ENCODE measurements at regions not wholly inside any gene's neighbourhood (a gene's known extent, or its start where the extent isn't known, plus 50 kb on each side); places are given as distances from the start of the nearest gene placed in this dataset.

- DNase-seq (ENCODE audit: low spot score): no peak
Measured at GRCh38 chr12:97093187-97093683, 186.2 kb downstream of the NEDD1 start.

GRCh38 chr12:97097734-97098133 lies 190.7 kb downstream of the NEDD1 start:
- DNase-seq (ENCODE audit: low spot score): no peak

GRCh38 chr12:97109441-97109840 lies 202.4 kb downstream of the NEDD1 start:
- no peak for DNase-seq (ENCODE audit: low spot score)

GRCh38 chr12:97112136-97112535 lies 205.1 kb downstream of the NEDD1 start:
- DNase-seq (ENCODE audit: low spot score): no peak

- no peak for DNase-seq (ENCODE audit: low spot score)
Measured at GRCh38 chr12:97118796-97119375, 211.8 kb downstream of the NEDD1 start.

GRCh38 chr12:97127061-97127460 lies 220.0 kb downstream of the NEDD1 start:
- DNase-seq (ENCODE audit: low spot score): no peak

GRCh38 chr12:97131220-97131981 lies 224.3 kb downstream of the NEDD1 start:
- no peak for DNase-seq (ENCODE audit: low spot score)

GRCh38 chr12:97132270-97132669 lies 225.2 kb downstream of the NEDD1 start:
- no peak for DNase-seq (ENCODE audit: low spot score)

GRCh38 chr12:97134495-97134894 lies 227.4 kb downstream of the NEDD1 start:
- no peak for DNase-seq (ENCODE audit: low spot score)

GRCh38 chr12:97140355-97140754 lies 233.3 kb downstream of the NEDD1 start:
- DNase-seq (ENCODE audit: low spot score): no peak

- DNase-seq (ENCODE audit: low spot score): no peak
Measured at GRCh38 chr12:97142737-97143410, 235.8 kb downstream of the NEDD1 start.

GRCh38 chr12:97148941-97149559 lies 242.0 kb downstream of the NEDD1 start:
- no peak for DNase-seq (ENCODE audit: low spot score)

GRCh38 chr12:97151481-97151880 lies 244.4 kb downstream of the NEDD1 start:
- no peak for DNase-seq (ENCODE audit: low spot score)

- DNase-seq (ENCODE audit: low spot score): no peak
Measured at GRCh38 chr12:97159377-97159776, 252.3 kb downstream of the NEDD1 start.

GRCh38 chr12:97160277-97160676 lies 253.2 kb downstream of the NEDD1 start:
- DNase-seq (ENCODE audit: low spot score): no peak

- no peak for DNase-seq (ENCODE audit: low spot score)
Measured at GRCh38 chr12:97162173-97162572, 255.1 kb downstream of the NEDD1 start.

GRCh38 chr12:97164936-97165335 lies 257.9 kb downstream of the NEDD1 start:
- no peak for DNase-seq (ENCODE audit: low spot score)

GRCh38 chr12:97167598-97167997 lies 260.5 kb downstream of the NEDD1 start:
- no peak for DNase-seq (ENCODE audit: low spot score)

GRCh38 chr12:97168804-97169203 lies 261.7 kb downstream of the NEDD1 start:
- no peak for DNase-seq (ENCODE audit: low spot score)

- DNase-seq (ENCODE audit: low spot score): no peak
Measured at GRCh38 chr12:97169889-97170567, 263.0 kb downstream of the NEDD1 start.

- no peak for DNase-seq (ENCODE audit: low spot score)
Measured at GRCh38 chr12:97173688-97174410, 266.8 kb downstream of the NEDD1 start.

All from AG08396 (cell line).